NCI-H2227 (cell line): ENCODE measurements at regions not wholly inside any gene's neighbourhood (a gene's known extent, or its start where the extent isn't known, plus 50 kb on each side); places are given as distances from the start of the nearest gene placed in this dataset.

Experiments
- DNase-seq: peaks from one replicate; lab custom pipeline; 2025; ENCODE audit not compliant: unreplicated experiment; lab: John Stamatoyannopoulos, UW

- DNase-seq, result no peak
Measured at GRCh38 chr10:8588135-8588534, 533.6 kb downstream of the GATA3 start.

GRCh38 chr10:8590518-8590917 lies 536.0 kb downstream of the GATA3 start:
- DNase-seq, result no peak

- DNase-seq, result no peak
Measured at GRCh38 chr10:8591640-8592039, 537.2 kb downstream of the GATA3 start.

DNA sequence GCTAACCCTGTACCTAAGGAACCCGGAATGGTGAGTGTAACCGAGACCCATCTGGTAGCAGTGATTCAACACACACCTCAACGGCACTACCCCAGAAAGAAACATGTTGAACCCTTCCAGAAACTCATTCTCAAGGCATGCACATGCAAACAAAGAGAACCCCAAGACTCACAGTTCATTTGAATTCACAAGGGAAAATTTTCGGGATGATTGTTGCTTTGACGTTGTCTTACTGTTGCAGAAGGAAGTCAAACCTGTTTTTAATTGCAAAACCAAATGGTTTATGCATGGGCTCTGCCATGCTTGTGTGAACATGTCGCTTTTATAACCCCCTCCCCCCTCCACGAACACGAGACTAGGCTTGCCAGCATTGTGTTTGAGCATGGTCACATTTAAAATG lies 539.7 kb downstream of the GATA3 start:
- no peak for DNase-seq

DNA sequence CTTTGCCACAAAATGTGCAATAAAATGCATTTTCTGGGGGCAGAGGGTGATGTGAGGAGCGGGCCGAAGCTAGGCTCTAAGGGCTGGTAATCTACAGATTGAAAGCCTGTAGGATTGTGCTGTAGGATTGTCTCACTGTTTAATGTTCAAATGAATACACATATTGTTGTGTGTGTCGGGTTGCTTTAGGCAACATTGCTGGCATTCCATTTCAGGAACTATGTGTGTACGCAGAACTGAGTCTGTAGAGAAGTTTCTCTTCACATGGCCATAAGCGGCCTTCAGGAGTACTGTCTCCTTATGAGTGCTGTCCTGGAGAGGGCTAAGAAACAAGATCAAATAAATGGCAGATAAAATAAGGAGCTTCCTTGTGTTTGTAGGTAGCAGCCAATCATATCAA lies 540.2 kb downstream of the GATA3 start:
- no peak for DNase-seq

- DNase-seq, result no peak
Measured at GRCh38 chr10:8595140-8595539, 540.7 kb downstream of the GATA3 start.

- DNase-seq, result no peak
Measured at GRCh38 chr10:8596929-8597472, 542.5 kb downstream of the GATA3 start.

- DNase-seq, result no peak
Measured at GRCh38 chr10:8600192-8600591, 545.7 kb downstream of the GATA3 start.

DNA sequence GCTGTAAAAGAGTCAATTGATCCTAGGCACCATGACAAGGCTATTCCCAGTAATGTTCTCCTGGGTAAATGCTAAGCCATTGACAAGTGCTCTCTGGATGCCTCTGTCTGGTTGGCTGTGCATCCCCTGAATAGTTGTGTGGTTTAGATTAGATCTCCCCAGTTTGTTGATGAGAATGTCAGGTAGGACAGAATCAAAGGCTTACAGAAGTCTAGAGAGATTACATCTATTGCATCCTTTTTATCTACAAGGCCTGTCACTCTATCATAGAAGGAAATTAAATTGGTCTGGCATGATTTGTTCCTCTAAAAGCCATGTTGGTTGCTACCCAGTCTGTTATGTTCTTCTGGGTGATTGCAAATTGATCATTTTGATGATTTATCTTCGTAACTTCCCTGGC lies 548.3 kb downstream of the GATA3 start:
- no peak for DNase-seq

GRCh38 chr10:8614054-8614565 lies 559.6 kb downstream of the GATA3 start:
- no peak for DNase-seq

- DNase-seq, result no peak
Measured at GRCh38 chr10:8615118-8615517, 560.6 kb downstream of the GATA3 start.

- no peak for DNase-seq
Measured at GRCh38 chr10:8616166-8616565, 561.7 kb downstream of the GATA3 start.

GRCh38 chr10:8617792-8618191 lies 563.3 kb downstream of the GATA3 start:
- no peak for DNase-seq

DNA sequence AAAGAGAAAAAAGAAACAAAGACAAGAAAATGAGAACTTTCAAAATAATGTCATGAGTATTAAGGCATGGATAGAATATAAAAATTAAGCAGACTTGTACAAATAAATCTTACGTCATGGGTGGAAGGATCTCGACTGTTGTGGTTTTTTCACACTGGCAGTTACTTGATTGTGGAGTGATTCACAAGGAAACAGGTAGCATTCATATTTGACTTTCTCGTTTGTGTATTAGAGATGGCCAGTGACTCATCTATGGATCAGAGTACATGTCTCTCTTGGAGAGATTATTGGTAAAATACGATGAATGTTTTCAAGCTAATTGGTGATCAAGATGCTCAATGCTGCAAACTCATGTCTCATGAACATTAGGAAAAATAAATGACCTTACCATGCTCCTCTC lies 564.3 kb downstream of the GATA3 start:
- DNase-seq, result no peak

DNA sequence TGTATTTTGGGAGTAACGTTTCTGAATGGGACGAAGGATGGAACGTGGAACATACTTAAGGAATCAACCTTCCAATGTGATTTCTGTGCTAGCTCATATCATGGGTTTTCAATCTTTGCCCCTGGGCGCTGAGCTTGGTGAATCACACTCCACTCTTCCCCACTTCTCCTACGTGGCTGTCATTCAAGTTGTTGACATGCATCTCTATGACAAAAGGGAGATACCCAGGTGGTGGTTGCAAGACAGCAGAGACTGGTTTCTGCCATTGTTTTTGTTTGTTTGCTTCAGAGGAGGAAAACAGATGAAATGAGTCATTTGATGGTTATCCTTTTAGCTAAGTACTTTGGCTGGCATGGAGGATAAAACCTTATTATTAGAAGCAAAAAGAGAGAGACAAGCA lies 573.9 kb downstream of the GATA3 start:
- no peak for DNase-seq

GRCh38 chr10:8633909-8634308 lies 579.4 kb downstream of the GATA3 start:
- DNase-seq, result no peak

DNA sequence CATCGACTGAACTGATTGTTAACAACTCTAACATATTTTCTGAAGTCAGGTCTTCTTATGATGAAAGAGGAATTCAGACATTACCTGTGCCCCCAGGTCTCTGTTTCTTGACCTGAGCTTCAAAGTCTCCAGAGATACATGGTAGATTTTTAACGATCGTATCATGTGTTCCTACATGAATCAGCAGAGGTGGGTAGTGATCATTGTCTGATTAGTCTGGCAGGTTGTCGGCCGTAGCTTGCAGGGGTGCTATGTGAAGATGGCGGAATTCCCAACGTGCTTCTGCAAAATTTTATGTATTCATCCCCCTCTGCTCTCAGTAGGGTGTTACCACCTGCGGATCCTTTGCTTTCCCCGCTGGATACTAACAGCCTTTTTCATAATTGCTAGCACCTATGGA lies 581.9 kb downstream of the GATA3 start:
- DNase-seq, result no peak

- no peak for DNase-seq
Measured at GRCh38 chr10:8637640-8638039, 583.2 kb downstream of the GATA3 start.

GRCh38 chr10:8638088-8638672 lies 583.7 kb downstream of the GATA3 start:
- no peak for DNase-seq

DNA sequence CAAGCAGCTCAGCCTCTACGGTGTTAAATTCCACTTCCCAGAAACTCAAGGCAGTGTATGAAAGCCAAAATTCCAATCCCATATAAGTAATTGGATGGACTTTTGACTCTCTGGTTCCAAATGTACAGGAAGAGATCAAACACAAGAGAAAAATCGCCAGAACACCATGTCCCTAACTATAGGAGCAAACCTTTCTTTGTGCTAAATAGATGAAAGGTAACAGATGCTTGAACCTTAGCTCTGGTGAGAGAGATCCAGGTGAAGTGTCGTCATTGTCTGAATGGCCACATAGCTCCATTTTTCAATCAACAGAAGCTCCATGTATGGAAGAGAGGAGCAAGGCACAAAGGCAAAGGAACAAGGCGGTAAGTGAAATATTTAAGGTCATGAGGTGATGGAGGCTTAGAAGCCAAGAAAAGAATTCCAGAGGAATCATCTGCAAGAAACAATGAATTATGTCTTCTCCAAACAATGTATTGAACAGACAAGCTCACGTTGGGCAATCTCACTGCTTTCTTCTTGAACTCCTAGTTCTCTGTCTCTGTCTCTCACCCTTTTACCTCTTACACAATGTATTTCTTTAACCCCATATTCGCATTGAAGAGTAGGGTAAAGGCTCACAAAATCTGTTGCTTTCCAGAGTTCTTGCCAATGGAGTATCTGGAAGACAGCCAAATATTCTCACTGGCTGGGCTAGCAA lies 585.1 kb downstream of the GATA3 start:
- DNase-seq, result no peak

DNA sequence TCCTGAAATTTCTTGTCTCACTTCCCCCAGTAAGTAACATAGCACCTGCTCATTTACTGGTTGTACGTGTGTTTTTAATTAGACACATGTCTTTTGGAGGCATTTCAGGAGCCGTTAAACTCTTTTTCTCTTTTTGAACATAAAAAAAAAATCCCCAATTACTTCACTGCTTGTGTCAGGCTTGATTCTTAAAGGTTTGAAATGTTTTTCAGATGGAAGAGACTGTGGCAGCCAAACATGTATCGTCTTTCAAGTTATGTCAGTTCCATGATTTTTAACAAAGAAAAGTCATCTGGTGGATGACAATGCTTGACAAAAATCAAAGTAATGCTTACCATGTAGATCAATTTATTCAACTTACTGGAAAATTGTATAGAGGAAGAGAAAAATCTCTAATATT lies 585.8 kb downstream of the GATA3 start:
- no peak for DNase-seq

DNA sequence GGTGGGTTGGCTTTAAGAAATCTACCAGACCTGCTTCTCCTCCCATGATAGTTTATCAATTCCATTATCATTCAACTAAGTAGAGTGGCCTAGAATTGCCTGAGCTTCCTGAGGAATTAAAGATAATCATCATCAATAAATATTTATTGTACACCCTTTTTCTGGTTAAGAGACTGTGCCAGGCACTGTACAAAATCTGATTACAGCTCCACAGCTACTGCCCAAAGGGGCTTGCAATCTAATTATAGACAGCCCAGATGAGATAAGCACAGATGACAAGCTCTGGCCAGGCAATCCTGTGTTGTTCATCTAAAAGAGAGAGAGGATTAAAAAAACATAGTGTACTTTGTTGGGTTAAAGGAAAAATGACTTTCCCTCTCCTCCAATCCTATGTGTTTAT lies 586.4 kb downstream of the GATA3 start:
- DNase-seq, result no peak

- no peak for DNase-seq
Measured at GRCh38 chr10:8656261-8656660, 601.8 kb downstream of the GATA3 start.
